ENCODE measurements at regions not wholly inside any gene's neighbourhood (a gene's known extent, or its start where the extent isn't known, plus 50 kb on each side); places are given as distances from the start of the nearest gene placed in this dataset.

GRCh38 chr2:12037301-12037700, 290.9 kb downstream of the LPIN1 start:
- no peak for DNase-seq (ENCODE audit: low spot score)
- Mint-ChIP-seq H3K4me3 (no peak overlapping the region), H3K27me3 (peaks cover 22 to 38% of the 10 kb centered on the region in 2 donors), H3K4me1 (ENCODE audit: low read depth in 2 of 2) (peaks cover 21 to 29% of the 10 kb centered on the region in 2 donors), H3K27ac (no peak overlapping the region), H3K36me3 (peaks cover 4% of the 10 kb centered on the region), H3K9me3 (no peaks in the 10 kb centered on the region)
- ATAC-seq, result no peak

GRCh38 chr2:12041236-12041635, 294.8 kb downstream of the LPIN1 start:
- Mint-ChIP-seq H3K36me3 (peaks cover 6% of the 10 kb centered on the region), H3K27ac (no peak overlapping the region), H3K4me1 (ENCODE audit: low read depth in 2 of 2) (peaks cover 43 to 52% of the 10 kb centered on the region in 2 donors), H3K4me3 (no peak overlapping the region), H3K9me3 (no peaks in the 10 kb centered on the region), H3K27me3 (peaks cover 8 to 33% of the 10 kb centered on the region in 2 donors)
- ATAC-seq (no peak), DNase-seq (ENCODE audit: low spot score) (no peak)

GRCh38 chr2:12043131-12043530, 296.7 kb downstream of the LPIN1 start:
- Mint-ChIP-seq H3K4me1 (ENCODE audit: low read depth in 2 of 2) (peaks cover 53 to 55% of the 10 kb centered on the region in 2 donors), H3K27ac (no peak overlapping the region), H3K36me3 (peaks cover 6% of the 10 kb centered on the region), H3K9me3 (no peaks in the 10 kb centered on the region), H3K4me3 (peak overlapping the region; percentile 5), H3K27me3 (peaks cover 4 to 38% of the 10 kb centered on the region in 2 donors)
- DNase-seq (ENCODE audit: low spot score) (no peak), ATAC-seq (no peak)

GRCh38 chr2:12044857-12045256, 298.4 kb downstream of the LPIN1 start:
- H3K4me1 Mint-ChIP-seq (ENCODE audit: low read depth in 2 of 2), result peaks cover 58 to 62% of the 10 kb centered on the region in 2 donors
- DNase-seq (ENCODE audit: low spot score) (no peak), ATAC-seq (peak; percentile 60 to 70)
- peaks cover 0 to 41% of the 10 kb centered on the region in 2 donors for H3K27me3 Mint-ChIP-seq
- H3K9me3 Mint-ChIP-seq, result no peaks in the 10 kb centered on the region
- H3K4me3 Mint-ChIP-seq, result peak overlapping the region; percentile 50
- H3K27ac Mint-ChIP-seq, result no peak overlapping the region
- H3K36me3 Mint-ChIP-seq, result peaks cover 6% of the 10 kb centered on the region

GRCh38 chr2:12045864-12046291, 299.4 kb downstream of the LPIN1 start:
- peaks cover 6% of the 10 kb centered on the region for H3K36me3 Mint-ChIP-seq
- peaks cover 0 to 41% of the 10 kb centered on the region in 2 donors for H3K27me3 Mint-ChIP-seq
- H3K4me3 Mint-ChIP-seq, result peak overlapping the region; percentile 56
- no peak for DNase-seq (ENCODE audit: low spot score)
- peak in 1 of 2 donors; percentile 78 for ATAC-seq
- H3K9me3 Mint-ChIP-seq, result no peaks in the 10 kb centered on the region
- peaks cover 66 to 72% of the 10 kb centered on the region in 2 donors for H3K4me1 Mint-ChIP-seq (ENCODE audit: low read depth in 2 of 2)
- peak overlapping the region in 1 of 2 donors; percentile 17 for H3K27ac Mint-ChIP-seq

- Mint-ChIP-seq H3K27me3 (peaks cover 0 to 41% of the 10 kb centered on the region in 2 donors), H3K9me3 (no peaks in the 10 kb centered on the region), H3K36me3 (peaks cover 6% of the 10 kb centered on the region), H3K4me3 (peak overlapping the region; percentile 27), H3K4me1 (ENCODE audit: low read depth in 2 of 2) (peaks cover 70 to 73% of the 10 kb centered on the region in 2 donors), H3K27ac (peak overlapping the region in 1 of 2 donors; percentile 17)
- DNase-seq (ENCODE audit: low spot score), result no peak
- no peak for ATAC-seq
Measured at GRCh38 chr2:12046641-12047040, 300.2 kb downstream of the LPIN1 start.

- H3K4me1 Mint-ChIP-seq (ENCODE audit: low read depth in 2 of 2), result peaks cover 71 to 75% of the 10 kb centered on the region in 2 donors
- H3K9me3 Mint-ChIP-seq, result no peaks in the 10 kb centered on the region
- DNase-seq (ENCODE audit: low spot score) (no peak), ATAC-seq (no peak)
- H3K36me3 Mint-ChIP-seq, result peaks cover 6% of the 10 kb centered on the region
- no peak overlapping the region for H3K27ac Mint-ChIP-seq
- H3K4me3 Mint-ChIP-seq, result no peak overlapping the region
- peaks cover 3 to 35% of the 10 kb centered on the region in 2 donors for H3K27me3 Mint-ChIP-seq
Measured at GRCh38 chr2:12047761-12048160, 301.3 kb downstream of the LPIN1 start.

GRCh38 chr2:12048550-12048949, 302.1 kb downstream of the LPIN1 start:
- peaks cover 71 to 73% of the 10 kb centered on the region in 2 donors for H3K4me1 Mint-ChIP-seq (ENCODE audit: low read depth in 2 of 2)
- peaks cover under 1% of the 10 kb centered on the region for H3K9me3 Mint-ChIP-seq
- no peak overlapping the region for H3K4me3 Mint-ChIP-seq
- H3K27me3 Mint-ChIP-seq, result peaks cover 3 to 30% of the 10 kb centered on the region in 2 donors
- no peak for ATAC-seq
- H3K36me3 Mint-ChIP-seq, result peaks cover 3% of the 10 kb centered on the region
- no peak for DNase-seq (ENCODE audit: low spot score)
- H3K27ac Mint-ChIP-seq, result no peak overlapping the region

- H3K4me1 Mint-ChIP-seq (ENCODE audit: low read depth in 2 of 2), result peaks cover 59 to 64% of the 10 kb centered on the region in 2 donors
- ATAC-seq, result no peak
- H3K27ac Mint-ChIP-seq, result peak overlapping the region in 1 of 2 donors; percentile 20
- DNase-seq (ENCODE audit: low spot score), result no peak
- peaks cover 4% of the 10 kb centered on the region for H3K9me3 Mint-ChIP-seq
- peaks cover 13% of the 10 kb centered on the region for H3K36me3 Mint-ChIP-seq
- H3K27me3 Mint-ChIP-seq, result peaks cover 6 to 21% of the 10 kb centered on the region in 2 donors
- H3K4me3 Mint-ChIP-seq, result peak overlapping the region; percentile 43
Measured at GRCh38 chr2:12050396-12050795, 304.0 kb downstream of the LPIN1 start.

GRCh38 chr2:12051831-12052230, 305.4 kb downstream of the LPIN1 start:
- DNase-seq (ENCODE audit: low spot score) (no peak), ATAC-seq (no peak)
- peaks cover 58 to 64% of the 10 kb centered on the region in 2 donors for H3K4me1 Mint-ChIP-seq (ENCODE audit: low read depth in 2 of 2)
- peaks cover 12 to 24% of the 10 kb centered on the region in 2 donors for H3K27me3 Mint-ChIP-seq
- no peak overlapping the region for H3K27ac Mint-ChIP-seq
- H3K4me3 Mint-ChIP-seq, result no peak overlapping the region
- peaks cover 4% of the 10 kb centered on the region for H3K9me3 Mint-ChIP-seq
- peaks cover 13% of the 10 kb centered on the region for H3K36me3 Mint-ChIP-seq

GRCh38 chr2:12052796-12053195, 306.4 kb downstream of the LPIN1 start:
- DNase-seq (ENCODE audit: low spot score) (no peak), ATAC-seq (no peak)
- H3K4me3 Mint-ChIP-seq, result no peak overlapping the region
- H3K36me3 Mint-ChIP-seq, result peaks cover 13% of the 10 kb centered on the region
- H3K4me1 Mint-ChIP-seq (ENCODE audit: low read depth in 2 of 2), result peaks cover 60 to 67% of the 10 kb centered on the region in 2 donors
- peaks cover 4% of the 10 kb centered on the region for H3K9me3 Mint-ChIP-seq
- peaks cover 12 to 21% of the 10 kb centered on the region in 2 donors for H3K27me3 Mint-ChIP-seq
- no peak overlapping the region for H3K27ac Mint-ChIP-seq

- peaks cover 13% of the 10 kb centered on the region for H3K36me3 Mint-ChIP-seq
- no peak overlapping the region for H3K27ac Mint-ChIP-seq
- H3K4me1 Mint-ChIP-seq (ENCODE audit: low read depth in 2 of 2), result peaks cover 68 to 74% of the 10 kb centered on the region in 2 donors
- no peak for DNase-seq (ENCODE audit: low spot score)
- H3K27me3 Mint-ChIP-seq, result peaks cover 15 to 20% of the 10 kb centered on the region in 2 donors
- peaks cover 4% of the 10 kb centered on the region for H3K9me3 Mint-ChIP-seq
- ATAC-seq, result no peak
- no peak overlapping the region for H3K4me3 Mint-ChIP-seq
Measured at GRCh38 chr2:12054956-12055618, 308.7 kb downstream of the LPIN1 start.

- Mint-ChIP-seq H3K36me3 (peaks cover 13% of the 10 kb centered on the region), H3K9me3 (peaks cover 4% of the 10 kb centered on the region), H3K27ac (peak overlapping the region; percentile 68 to 79), H3K4me1 (ENCODE audit: low read depth in 2 of 2) (peaks cover 69 to 78% of the 10 kb centered on the region in 2 donors), H3K4me3 (peak overlapping the region; percentile 67), H3K27me3 (peaks cover 15 to 29% of the 10 kb centered on the region in 2 donors)
- DNase-seq (ENCODE audit: low spot score) (peak; percentile 92), ATAC-seq (peak; percentile 94 to 98)
Measured at GRCh38 chr2:12057436-12058166, 311.2 kb downstream of the LPIN1 start.

Data from natural killer cell treated with Interleukin-12 subunit alpha and Interleukin-12 subunit beta and Interleukin-15 and Interleukin-18, amount 100 ng/mL, for 72 hours (primary cell).